Hematopoietic multipotent progenitor cell treated with erythropoietin and hydrocortisone succinate and interleukin-3 and kit ligand, for 8 days (in vitro differentiated cells): ENCODE measurements at regions not wholly inside any gene's neighbourhood (a gene's known extent, or its start where the extent isn't known, plus 50 kb on each side); places are given as distances from the start of the nearest gene placed in this dataset.
"Not testable (repeated sequence)": the region's sequence is repeated elsewhere in the genome, so short reads cannot be mapped to it uniquely, and the experiment has no call there.

ENCODE experiments used
- DNase-seq: peaks from one replicate; pipeline ENCODE4 v3.0.0-alpha.2; 2015

- DNase-seq, result no peak
Measured at GRCh38 chr5:36786448-36787012, 90.0 kb upstream of the NIPBL start.

- no peak for DNase-seq
Measured at GRCh38 chr5:36787365-36788093, 89.0 kb upstream of the NIPBL start.

- DNase-seq, result no peak
Measured at GRCh38 chr5:36790847-36791246, 85.7 kb upstream of the NIPBL start.

GRCh38 chr5:36792560-36793180 is 83.9 kb upstream of the NIPBL start:
- DNase-seq, result no peak

GRCh38 chr5:36795366-36795765 is 81.2 kb upstream of the NIPBL start:
- no peak for DNase-seq

GRCh38 chr5:36796155-36796554 is 80.4 kb upstream of the NIPBL start:
- no peak for DNase-seq

GRCh38 chr5:36801523-36801922 is 75.0 kb upstream of the NIPBL start:
- DNase-seq, result no peak

GRCh38 chr5:36802187-36802586 is 74.4 kb upstream of the NIPBL start:
- no peak for DNase-seq

GRCh38 chr5:36813249-36813648 is 63.3 kb upstream of the NIPBL start:
- DNase-seq, result not testable (repeated sequence)

GRCh38 chr5:36815871-36816270 is 60.7 kb upstream of the NIPBL start:
- no peak for DNase-seq

GRCh38 chr5:36820900-36821299 is 55.7 kb upstream of the NIPBL start:
- peak; percentile 71 for DNase-seq

GRCh38 chr5:36826694-36827093 is 49.9 kb upstream of the NIPBL start:
- DNase-seq, result no peak
